GM12878 (cell line): ENCODE measurements at regions not wholly inside any gene's neighbourhood (a gene's known extent, or its start where the extent isn't known, plus 50 kb on each side); places are given as distances from the start of the nearest gene placed in this dataset.

Experiments
- ATAC-seq: fragments of 200-7000 bp; cut with Tn5 transposase; 3 replicates; pipeline ENCODE4 v1.9.1; 2020; ENCODE audit warnings: mild to moderate bottlenecking, moderate library complexity
- BruUV-seq: library from RNA; stranded (reverse); fragments of 400-500 nt; replicated peaks from 2 replicates; lab custom pipeline; 2021; lab: Mats Ljungman, UMichigan
- CTCF ChIA-PET: fragments of 300-600 bp; sonication (Branson Sonifier 250); formaldehyde crosslinking; extraction: SDS; loops from one replicate; lab custom pipeline; 2021; ENCODE audit warnings: inconsistent platforms; lab: Yijun Ruan, JAX
- POLR2A ChIA-PET: fragments of 350-600 bp; formaldehyde crosslinking; extraction: SDS; loops from one replicate; lab custom pipeline; 2021; ENCODE audit warnings: inconsistent platforms; lab: Charles Lee
- RAD21 ChIA-PET: fragments of 300-600 bp; sonication (Branson Sonifier 250); formaldehyde crosslinking; loops from one replicate; lab custom pipeline; 2023; ENCODE audit warnings: antibody characterized with exemption; ENCODE audit not compliant: unreplicated experiment; lab: Charles Lee
- SMC1A ChIA-PET: fragments of 300-600 bp; sonication (Branson Sonifier 250); formaldehyde crosslinking; loops from one replicate; lab custom pipeline; 2023; ENCODE audit not compliant: unreplicated experiment, uncharacterized antibody; lab: Charles Lee
- DNase-seq: peaks from one replicate; pipeline ENCODE4 v3.0.0-alpha.2; 2011; ENCODE audit warnings: low read depth, low spot score
- FAIRE-seq: peaks from 3 replicates; lab custom pipeline; 2011; peaks lifted over from hg19 to GRCh38; lab: Jason Lieb, UNC
- H2AFZ ChIP-seq: 2 replicates; pipeline ENCODE4 v1.6.0; 2011; ENCODE audit warnings: low read depth, low read length, control low read depth; ENCODE audit not compliant: control insufficient read depth
- H3K27ac ChIP-seq: 2 replicates; pipeline ENCODE4 v1.5.1; 2011; ENCODE audit warnings: control low read depth; ENCODE audit not compliant: control insufficient read depth, insufficient read depth
- H3K27me3 ChIP-seq, 2 experiments: replicated peaks in 1 of 2; 2 replicates each; pipeline versions ENCODE4 v1.6.0 to v1.6.1; 2011; ENCODE audit warnings: low read length in 1 of 2; ENCODE audit not compliant: control insufficient read depth in 2 of 2, insufficient read depth in 2 of 2
- H3K36me3 ChIP-seq, 2 experiments: 2 replicates each; pipeline ENCODE4 v1.5.1; 2011; ENCODE audit warnings: low read length in 1 of 2; ENCODE audit not compliant: control insufficient read depth in 2 of 2, insufficient read depth in 2 of 2
- H3K4me1 ChIP-seq: 2 replicates; pipeline ENCODE4 v1.6.1; 2011; ENCODE audit warnings: mild to moderate bottlenecking, low read length, moderate library complexity, mixed read lengths; ENCODE audit not compliant: control insufficient read depth, insufficient read depth
- H3K4me2 ChIP-seq: 2 replicates; pipeline ENCODE4 v1.6.0; 2011; ENCODE audit warnings: control low read depth; ENCODE audit not compliant: control insufficient read depth, insufficient read depth
- H3K4me3 ChIP-seq: fragments of 200-600 bp; sonication (generic); 2 replicates; pipeline ENCODE4 v1.5.1; 2016
- H3K79me2 ChIP-seq: 2 replicates; pipeline ENCODE4 v1.6.0; 2011; ENCODE audit warnings: low read length; ENCODE audit not compliant: control insufficient read depth, insufficient read depth
- H3K9ac ChIP-seq: 2 replicates; pipeline ENCODE4 v1.8.0; 2011; ENCODE audit warnings: low read length, control low read depth, mixed read lengths; ENCODE audit not compliant: control insufficient read depth, insufficient read depth
- H3K9me3 ChIP-seq: replicated peaks from 3 replicates; pipeline ENCODE4 v1.5.1; 2011; ENCODE audit warnings: mild to moderate bottlenecking, low read length; ENCODE audit not compliant: control insufficient read depth, insufficient read depth
- H4K20me1 ChIP-seq: 2 replicates; pipeline ENCODE4 v1.6.0; 2011; ENCODE audit not compliant: control insufficient read depth, insufficient read depth
- BMI1 ChIP-seq: fragments of 450-650 bp; IDR thresholded peaks from 2 replicates; pipeline ENCODE4 v1.6.1; 2016; ENCODE audit warnings: mild to moderate bottlenecking, moderate library complexity, borderline replicate concordance
- CBFB ChIP-seq: IDR thresholded peaks from 2 replicates; pipeline ENCODE4 v1.6.1; 2016; ENCODE audit warnings: antibody characterized with exemption, low read depth
- CHD1 ChIP-seq: IDR thresholded peaks from 2 replicates; pipeline ENCODE4 v1.6.1; 2012; ENCODE audit warnings: low read depth, low read length, improper control_type of control experiment
- DPF2 ChIP-seq: fragments of 450-650 bp; IDR thresholded peaks from 2 replicates; pipeline ENCODE4 v1.6.1; 2017; ENCODE audit warnings: mild to moderate bottlenecking
- EP300 ChIP-seq, 2 experiments: fragments of 150-350 bp in 1 of 2; IDR thresholded peaks; 2 replicates each; pipeline ENCODE4 v1.6.1; 2011 to 2012; ENCODE audit warnings: low read depth in 2 of 2, low read length in 2 of 2, borderline replicate concordance in 1 of 2, improper control_type of control experiment in 1 of 2, inconsistent platforms in 1 of 2; ENCODE audit not compliant: control insufficient read depth in 1 of 2
- HCFC1 ChIP-seq: fragments of 150-350 bp; IDR thresholded peaks from 2 replicates; pipeline ENCODE4 v1.6.1; 2014; ENCODE audit warnings: low read length
- MEF2A ChIP-seq: IDR thresholded peaks from 2 replicates; pipeline ENCODE4 v1.6.1; 2011; ENCODE audit warnings: low read depth, mild to moderate bottlenecking, low read length, moderate library complexity; ENCODE audit not compliant: insufficient read depth
- MEF2B ChIP-seq: fragments of 450-650 bp; IDR thresholded peaks from 2 replicates; pipeline ENCODE4 v1.6.1; 2018; ENCODE audit warnings: mild to moderate bottlenecking, moderate library complexity; ENCODE audit not compliant: partially characterized antibody, poor library complexity, severe bottlenecking
- MYB ChIP-seq: fragments of 150-350 bp; IDR thresholded peaks from 2 replicates; pipeline ENCODE4 v1.6.1; 2014; ENCODE audit warnings: mild to moderate bottlenecking, low read depth, low read length, borderline replicate concordance
- MYC ChIP-seq: IDR thresholded peaks from 2 replicates; pipeline ENCODE4 v1.6.1; 2011; ENCODE audit warnings: mild to moderate bottlenecking, low read length, moderate library complexity, inconsistent platforms; ENCODE audit not compliant: insufficient read depth, insufficient replicate concordance, insufficient read length, severe bottlenecking
- NR2C2 ChIP-seq: IDR thresholded peaks from 2 replicates; pipeline ENCODE4 v1.6.1; 2011; ENCODE audit warnings: borderline replicate concordance, low read depth; ENCODE audit not compliant: control insufficient read depth, insufficient read length
- POLR2A ChIP-seq: IDR thresholded peaks from 2 replicates; pipeline ENCODE4 v1.6.1; 2011; ENCODE audit warnings: low read depth, mild to moderate bottlenecking, low read length
- RAD21 ChIP-seq: IDR thresholded peaks from 2 replicates; pipeline ENCODE4 v1.6.1; 2011; ENCODE audit warnings: mild to moderate bottlenecking, low read depth, low read length, moderate library complexity; ENCODE audit not compliant: insufficient read depth
- RAD51 ChIP-seq: fragments of 450-650 bp; IDR thresholded peaks from 2 replicates; pipeline ENCODE4 v1.6.1; 2016; ENCODE audit warnings: moderate library complexity, mild to moderate bottlenecking, inconsistent platforms
- SUZ12 ChIP-seq: fragments of 200-600 bp; sonication (generic); IDR thresholded peaks from one replicate; pipeline ENCODE4 v1.6.1; 2018; ENCODE audit warnings: antibody characterized with exemption, mild to moderate bottlenecking; ENCODE audit not compliant: unreplicated experiment
- TCF3 ChIP-seq: IDR thresholded peaks from 2 replicates; pipeline ENCODE4 v1.6.1; 2012; ENCODE audit warnings: low read depth, mild to moderate bottlenecking, low read length, borderline replicate concordance; ENCODE audit not compliant: insufficient read depth
- ZNF207 ChIP-seq: fragments of 450-650 bp; IDR thresholded peaks from 2 replicates; pipeline ENCODE4 v1.6.1; 2014; ENCODE audit warnings: antibody characterized with exemption, mild to moderate bottlenecking, borderline replicate concordance
- WGBS: methylation state at CpG from one replicate; pipeline ENCODE4 v1.1.6; 2016; ENCODE audit warnings: low lambda C conversion rate; ENCODE audit not compliant: insufficient replicate concordance, insufficient coverage; ENCODE audit errors: missing lambda C conversion rate; 5-methylcytosine and 5-hydroxymethylcytosine counted together
- in situ Hi-C: fragments of 300-500 bp; cut with MboI; formaldehyde crosslinking; loops from 9 replicates; pipeline ENCODE4 v1.14.3; 2018; ENCODE audit warnings: mixed read lengths
- intact Hi-C: fragments of 100-400 bp; cut with micrococcal nuclease; formaldehyde crosslinking; loops from one replicate; pipeline ENCODE4 v1.14.2; 2022; ENCODE audit not compliant: unreplicated experiment
- TF ChIP-seq, protein P1 (sequence below): IDR thresholded peaks from 2 replicates; pipeline ENCODE4 v1.6.1; 2012; ENCODE audit warnings: low read depth, low read length, improper control_type of control experiment

DNA sequence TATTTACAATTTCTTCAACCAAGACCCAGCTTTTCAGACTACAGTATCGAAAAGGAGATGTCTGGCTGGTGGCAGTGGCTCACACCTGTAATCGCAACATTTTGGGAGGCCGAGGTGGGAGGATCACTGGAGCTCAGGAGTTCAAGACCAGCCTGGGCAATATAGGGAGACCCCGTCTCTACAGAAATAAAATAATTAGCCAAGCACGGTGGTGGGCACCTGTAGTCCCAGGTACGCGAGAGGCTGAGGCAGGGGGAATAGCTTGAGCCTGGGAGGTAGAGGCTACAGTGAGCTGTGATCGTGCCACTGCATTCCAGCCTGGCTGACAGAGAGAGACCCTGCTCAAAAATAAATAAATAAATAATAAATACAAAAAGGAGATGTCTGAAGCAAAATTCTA lies 530.5 kb downstream of the BCL11B start (continued):
- TF ChIP-seq NR2C2: no peak
- TF ChIP-seq MYC: no peak

DNA sequence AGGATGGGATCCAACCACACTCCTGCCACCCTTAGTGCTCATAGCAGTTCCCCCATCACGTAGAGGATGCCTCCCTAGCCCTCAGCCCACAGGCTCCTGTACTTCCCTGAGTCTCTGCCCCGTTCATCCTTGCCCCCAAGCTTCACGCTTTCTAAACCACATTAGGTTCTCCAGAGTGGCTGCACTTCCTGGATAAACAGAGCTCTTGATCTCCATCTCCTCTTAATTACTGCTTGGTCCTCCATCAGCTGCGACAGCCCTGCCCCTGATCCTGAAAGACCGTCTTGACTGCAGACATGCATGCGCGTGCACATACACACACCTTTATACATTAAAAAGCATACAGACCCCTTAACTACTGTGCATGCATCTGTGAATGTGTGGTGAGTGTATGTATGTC lies 530.0 kb downstream of the BCL11B start:
- RAD21 ChIA-PET: no interaction called here
- BruUV-seq: no TSS peak
- POLR2A ChIA-PET: no interaction called here
- Histone ChIP-seq H3K4me2 (no peak overlapping the region), H3K27ac (no peak overlapping the region), H3K9ac (no peak overlapping the region)
- no peak for DNase-seq
- TF ChIP-seq RAD21 (no peak), MEF2A (no peak)
- TF ChIP-seq, all 136 proteins: peak for 0
- Histone ChIP-seq H3K79me2 (no peaks in the 10 kb centered on the region), H3K4me1 (no peaks in the 10 kb centered on the region), H3K4me3 (no peak overlapping the region), H2AFZ (no peak overlapping the region), H3K27me3 (no peaks in the 10 kb centered on the region), H3K9me3 (no peaks in the 10 kb centered on the region), H3K36me3 (no peaks in the 10 kb centered on the region), H4K20me1 (no peaks in the 10 kb centered on the region)
- no peak for FAIRE-seq
- in situ Hi-C loops (no loop called here), intact Hi-C loops (no loop called here)
- no peak for ATAC-seq
- 47% methylated on average over 7 of the region's 7 CpGs for WGBS
- SMC1A ChIA-PET: no interaction called here
- CTCF ChIA-PET: no interaction called here

DNA sequence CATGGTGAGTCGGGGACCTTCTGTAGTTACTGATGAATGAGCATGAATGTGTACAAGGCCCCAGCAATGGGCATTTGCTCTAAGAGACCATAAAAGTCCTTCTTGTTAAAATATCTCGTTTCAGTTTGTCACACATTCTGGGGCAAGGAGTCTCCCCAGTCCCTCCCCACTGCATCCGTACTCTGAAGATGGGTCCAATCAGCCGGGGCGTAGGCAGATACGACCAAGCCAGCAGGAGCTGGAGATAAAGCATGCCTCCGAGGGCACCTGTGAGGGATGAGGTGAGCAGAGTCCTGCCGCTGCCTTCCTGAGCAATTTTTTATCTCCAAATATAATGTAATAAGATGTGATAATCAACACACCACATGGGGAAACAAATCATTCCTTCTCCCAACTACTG lies 528.5 kb downstream of the BCL11B start:
- no peaks in the 10 kb centered on the region for H3K36me3 ChIP-seq
- ATAC-seq (no peak), DNase-seq (no peak), FAIRE-seq (no peak)
- RAD21 ChIA-PET: no interaction called here
- H3K27ac ChIP-seq: no peak overlapping the region
- no peak overlapping the region for H2AFZ ChIP-seq
- H3K4me2 ChIP-seq: no peak overlapping the region
- H3K79me2 ChIP-seq: no peaks in the 10 kb centered on the region
- SMC1A ChIA-PET: no interaction called here
- intact Hi-C loops (no loop called here), in situ Hi-C loops (no loop called here)
- H3K27me3 ChIP-seq: no peaks in the 10 kb centered on the region
- CTCF ChIA-PET: interaction anchor here (0.7 kb wide), 1 partner anchor 612 kb away, joined by 5 read pairs; no protein-coding TSS in a partner anchor
- no peaks in the 10 kb centered on the region for H4K20me1 ChIP-seq
- no TSS peak for BruUV-seq
- H3K9me3 ChIP-seq: no peaks in the 10 kb centered on the region
- H3K4me1 ChIP-seq: no peaks in the 10 kb centered on the region
- WGBS: 26% methylated on average over 8 of the region's 8 CpGs
- H3K4me3 ChIP-seq: no peak overlapping the region
- POLR2A ChIA-PET: no interaction called here
- H3K9ac ChIP-seq: no peak overlapping the region
- TF ChIP-seq SUZ12 (no peak), CBFB (no peak), BMI1 (no peak), RAD51 (no peak), CHD1 (no peak), EP300 (IDR thresholded peaks at IDR 0.05; ENCODE audit: borderline replicate concordance in 1 of 2, control insufficient read depth in 1 of 2, low read depth in 2 of 2, low read length in 2 of 2) (no peak), MEF2B (no peak), TCF3 (no peak), DPF2 (no peak), POLR2A (no peak), HCFC1 (no peak), ZNF207 (no peak), MYB (no peak)
- TF ChIP-seq, protein P1, sequence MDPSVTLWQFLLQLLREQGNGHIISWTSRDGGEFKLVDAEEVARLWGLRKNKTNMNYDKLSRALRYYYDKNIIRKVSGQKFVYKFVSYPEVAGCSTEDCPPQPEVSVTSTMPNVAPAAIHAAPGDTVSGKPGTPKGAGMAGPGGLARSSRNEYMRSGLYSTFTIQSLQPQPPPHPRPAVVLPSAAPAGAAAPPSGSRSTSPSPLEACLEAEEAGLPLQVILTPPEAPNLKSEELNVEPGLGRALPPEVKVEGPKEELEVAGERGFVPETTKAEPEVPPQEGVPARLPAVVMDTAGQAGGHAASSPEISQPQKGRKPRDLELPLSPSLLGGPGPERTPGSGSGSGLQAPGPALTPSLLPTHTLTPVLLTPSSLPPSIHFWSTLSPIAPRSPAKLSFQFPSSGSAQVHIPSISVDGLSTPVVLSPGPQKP: no peak
